Astrocyte of the cerebellum (primary cell): ENCODE measurements at regions not wholly inside any gene's neighbourhood (a gene's known extent, or its start where the extent isn't known, plus 50 kb on each side); places are given as distances from the start of the nearest gene placed in this dataset.

Experiments used
- DNase-seq: peaks from one replicate; pipeline ENCODE4 v3.0.0-alpha.2; 2011; ENCODE audit warnings: low read depth
- H3K4me3 ChIP-seq: 2 replicates; pipeline ENCODE4 v1.5.1; 2011; ENCODE audit warnings: mild to moderate bottlenecking, low read depth, low read length, moderate library complexity
- CTCF ChIP-seq: IDR thresholded peaks from 2 replicates; pipeline ENCODE4 v1.5.1; 2012; ENCODE audit warnings: low read length, low read depth, moderate library complexity, mild to moderate bottlenecking; ENCODE audit errors: missing control alignments
- in situ Hi-C: cut with HindIII; loops from 2 replicates; pipeline ENCODE4 v1.10.0; 2017; ENCODE audit warnings: low sequenced_read_pairs

GRCh38 chr16:5449901-5450300 lies 352.3 kb upstream of the EEF2KMT start:
- DNase-seq, result no peak
- no peak overlapping the region for H3K4me3 ChIP-seq
- no peak for TF ChIP-seq CTCF
- in situ Hi-C loops, result no loop called here

GRCh38 chr16:5448798-5449197 lies 351.2 kb upstream of the EEF2KMT start:
- no peak for DNase-seq
- no peak for TF ChIP-seq CTCF
- no peak overlapping the region for H3K4me3 ChIP-seq
- in situ Hi-C loops, result no loop called here

- TF ChIP-seq CTCF, result no peak
- in situ Hi-C loops, result no loop called here
- H3K4me3 ChIP-seq, result no peak overlapping the region
- DNase-seq, result no peak
These were observed 350.1 kb upstream of the EEF2KMT start for GRCh38 chr16:5447734-5448133.

GRCh38 chr16:5446623-5447240 lies 349.1 kb upstream of the EEF2KMT start:
- no peak overlapping the region for H3K4me3 ChIP-seq
- TF ChIP-seq CTCF, result no peak
- no peak for DNase-seq
- in situ Hi-C loops, result no loop called here

- no peak for TF ChIP-seq CTCF
- in situ Hi-C loops, result no loop called here
- no peak overlapping the region for H3K4me3 ChIP-seq
- DNase-seq, result no peak
These were observed 346.6 kb upstream of the EEF2KMT start for GRCh38 chr16:5444189-5444588.

GRCh38 chr16:5442986-5443385 lies 345.4 kb upstream of the EEF2KMT start:
- H3K4me3 ChIP-seq, result no peak overlapping the region
- no peak for TF ChIP-seq CTCF
- DNase-seq, result no peak
- in situ Hi-C loops, result no loop called here
